Brain microvascular endothelial cell (primary cell): ENCODE measurements at regions not wholly inside any gene's neighbourhood (a gene's known extent, or its start where the extent isn't known, plus 50 kb on each side); places are given as distances from the start of the nearest gene placed in this dataset.

Experiments used
- DNase-seq: peaks from one replicate; pipeline ENCODE4 v3.0.0-alpha.2; 2020
- H3K27ac ChIP-seq: fragments of 250-450 bp; sonication (Bioruptor Pico); 2 replicates; pipeline ENCODE4 v1.5.1; 2020; ENCODE audit warnings: mild to moderate bottlenecking, moderate library complexity
- H3K27me3 ChIP-seq: fragments of 250-450 bp; sonication (Bioruptor Pico); replicated peaks from 2 replicates; pipeline ENCODE4 v1.5.1; 2020; ENCODE audit warnings: mild to moderate bottlenecking
- H3K36me3 ChIP-seq: fragments of 250-450 bp; sonication (Bioruptor Pico); replicated peaks from 2 replicates; pipeline ENCODE4 v1.5.1; 2020; ENCODE audit warnings: mild to moderate bottlenecking
- H3K4me3 ChIP-seq: 2 replicates; pipeline ENCODE4 v1.5.1; 2011; ENCODE audit warnings: low read depth, mild to moderate bottlenecking, control low read depth, low read length, moderate library complexity
- in situ Hi-C: cut with HindIII; loops from 2 replicates; pipeline ENCODE4 v1.10.0; 2017; ENCODE audit warnings: low sequenced_read_pairs, low pct_ligation_motif_present
- TF ChIP-seq, protein P1 (sequence below): IDR thresholded peaks from 2 replicates; pipeline ENCODE4 v1.5.1; 2011; ENCODE audit warnings: low read depth, mild to moderate bottlenecking, moderate library complexity, low read length, control low read depth, inconsistent platforms; ENCODE audit errors: missing control alignments

DNA sequence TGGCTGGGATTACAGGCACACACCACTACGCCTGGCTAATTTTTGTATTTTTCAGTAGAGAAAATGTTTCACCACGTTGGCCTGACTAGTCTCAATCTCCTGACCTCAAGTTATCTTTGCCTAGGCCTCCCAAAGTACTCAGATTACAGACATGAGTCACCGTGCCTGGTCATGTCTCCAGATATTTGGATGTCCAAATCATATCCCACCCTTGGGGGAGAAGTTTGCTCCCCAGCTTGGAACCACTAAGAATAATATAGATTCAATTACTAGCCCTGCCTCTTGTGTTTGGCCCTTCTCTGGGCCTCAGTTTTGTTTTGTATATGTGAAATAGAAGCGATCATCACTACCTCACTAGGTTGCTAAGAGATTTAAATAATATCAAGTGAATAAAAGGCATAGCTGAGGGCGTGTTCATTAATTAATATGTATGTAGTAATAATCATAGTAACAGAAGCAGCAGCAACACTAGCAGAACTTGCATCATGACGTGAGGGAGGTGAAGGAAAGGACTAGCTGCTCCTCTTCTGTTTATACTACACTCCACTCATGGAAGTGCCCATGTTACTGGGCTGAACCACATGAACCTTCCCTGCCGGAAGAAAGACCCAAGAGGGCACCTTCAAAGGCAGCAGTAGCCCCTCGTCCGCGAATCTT lies 253.6 kb upstream of the XYLT1 start:
- peak; percentile 94 for DNase-seq
- Histone ChIP-seq H3K27ac (peak overlapping the region; percentile 98), H3K36me3 (no peaks in the 10 kb centered on the region), H3K27me3 (no peaks in the 10 kb centered on the region), H3K4me3 (no peak overlapping the region)
- TF ChIP-seq, protein P1, sequence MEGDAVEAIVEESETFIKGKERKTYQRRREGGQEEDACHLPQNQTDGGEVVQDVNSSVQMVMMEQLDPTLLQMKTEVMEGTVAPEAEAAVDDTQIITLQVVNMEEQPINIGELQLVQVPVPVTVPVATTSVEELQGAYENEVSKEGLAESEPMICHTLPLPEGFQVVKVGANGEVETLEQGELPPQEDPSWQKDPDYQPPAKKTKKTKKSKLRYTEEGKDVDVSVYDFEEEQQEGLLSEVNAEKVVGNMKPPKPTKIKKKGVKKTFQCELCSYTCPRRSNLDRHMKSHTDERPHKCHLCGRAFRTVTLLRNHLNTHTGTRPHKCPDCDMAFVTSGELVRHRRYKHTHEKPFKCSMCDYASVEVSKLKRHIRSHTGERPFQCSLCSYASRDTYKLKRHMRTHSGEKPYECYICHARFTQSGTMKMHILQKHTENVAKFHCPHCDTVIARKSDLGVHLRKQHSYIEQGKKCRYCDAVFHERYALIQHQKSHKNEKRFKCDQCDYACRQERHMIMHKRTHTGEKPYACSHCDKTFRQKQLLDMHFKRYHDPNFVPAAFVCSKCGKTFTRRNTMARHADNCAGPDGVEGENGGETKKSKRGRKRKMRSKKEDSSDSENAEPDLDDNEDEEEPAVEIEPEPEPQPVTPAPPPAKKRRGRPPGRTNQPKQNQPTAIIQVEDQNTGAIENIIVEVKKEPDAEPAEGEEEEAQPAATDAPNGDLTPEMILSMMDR = no peak
- in situ Hi-C loops = no loop called here

DNA sequence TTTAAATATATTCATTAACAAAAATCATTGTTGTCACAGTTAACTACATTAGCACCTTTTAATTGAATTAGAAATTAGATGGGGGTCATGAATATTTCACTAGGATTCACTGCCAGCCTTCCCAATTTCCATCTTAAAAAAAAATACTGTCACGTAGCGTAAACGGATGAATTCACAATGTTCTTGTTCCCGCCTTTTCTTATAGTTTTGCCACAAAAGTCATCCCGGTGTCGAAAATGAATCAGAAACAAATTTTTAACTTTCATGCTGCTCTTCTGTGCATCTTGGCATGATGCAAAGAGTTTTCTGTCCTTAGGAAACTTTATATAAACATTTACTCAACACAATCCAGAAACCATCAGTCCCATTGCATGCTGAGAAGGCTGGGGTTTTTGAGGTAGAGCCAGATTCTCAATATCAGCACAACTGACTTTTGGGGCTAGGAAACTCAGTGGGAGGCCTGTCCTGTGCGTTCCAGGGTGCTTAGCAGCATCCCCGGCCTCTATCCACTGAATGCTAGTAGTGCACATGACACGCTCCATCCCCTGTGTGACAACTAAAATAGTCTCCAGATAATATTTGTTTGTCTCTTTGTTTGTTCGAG lies 252.9 kb upstream of the XYLT1 start:
- Histone ChIP-seq H3K27me3 (no peaks in the 10 kb centered on the region), H3K4me3 (no peak overlapping the region), H3K27ac (peak overlapping the region; percentile 98), H3K36me3 (no peaks in the 10 kb centered on the region)
- DNase-seq = peak; percentile 84
- TF ChIP-seq, protein P1 = no peak
- in situ Hi-C loops = no loop called here

DNA sequence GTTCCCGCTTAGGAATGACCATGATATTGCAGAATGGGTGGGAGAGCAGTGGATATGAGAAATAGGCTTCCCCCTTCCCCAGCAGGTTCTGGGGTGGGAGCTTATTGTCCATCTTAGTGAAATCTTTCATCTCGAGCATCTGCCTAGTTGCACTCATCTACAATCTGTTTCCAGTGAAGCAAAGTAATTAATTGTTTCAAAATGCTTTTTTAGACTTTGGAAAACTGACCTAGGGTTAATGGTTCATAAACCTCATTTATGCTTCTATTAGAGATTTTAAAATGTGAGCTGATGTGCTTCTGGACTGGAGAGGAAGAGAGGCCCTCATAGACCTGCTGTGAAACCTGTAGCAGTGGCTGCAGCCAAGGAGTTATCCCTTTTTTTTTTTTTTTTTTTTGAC lies 247.7 kb upstream of the XYLT1 start:
- Histone ChIP-seq H3K27me3 (no peaks in the 10 kb centered on the region), H3K27ac (no peak overlapping the region), H3K4me3 (no peak overlapping the region), H3K36me3 (no peaks in the 10 kb centered on the region)
- no peak for DNase-seq
- in situ Hi-C loops = no loop called here
- TF ChIP-seq, protein P1 = no peak

DNA sequence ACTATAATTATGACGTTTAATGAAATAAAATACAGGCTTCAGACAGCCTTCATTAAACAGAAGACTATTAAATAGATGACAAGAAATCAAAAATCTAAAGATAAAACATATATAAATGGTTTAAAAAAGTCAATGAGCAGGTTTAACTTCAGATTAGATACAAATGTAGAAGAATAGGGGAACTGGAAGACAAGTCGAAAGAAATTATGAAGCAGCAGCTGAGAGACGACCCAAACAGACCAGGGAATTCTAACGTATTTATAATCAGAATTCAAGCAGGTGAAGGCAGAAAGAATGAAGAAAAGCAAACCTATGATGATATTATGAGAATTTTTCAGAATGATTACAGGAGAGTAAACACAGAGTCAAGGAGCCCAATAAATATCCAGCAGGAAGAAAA lies 235.1 kb upstream of the XYLT1 start:
- no peak for DNase-seq
- Histone ChIP-seq H3K4me3 (no peak overlapping the region), H3K36me3 (no peaks in the 10 kb centered on the region), H3K27me3 (no peaks in the 10 kb centered on the region), H3K27ac (no peak overlapping the region)
- in situ Hi-C loops = no loop called here
- TF ChIP-seq, protein P1 = no peak

DNA sequence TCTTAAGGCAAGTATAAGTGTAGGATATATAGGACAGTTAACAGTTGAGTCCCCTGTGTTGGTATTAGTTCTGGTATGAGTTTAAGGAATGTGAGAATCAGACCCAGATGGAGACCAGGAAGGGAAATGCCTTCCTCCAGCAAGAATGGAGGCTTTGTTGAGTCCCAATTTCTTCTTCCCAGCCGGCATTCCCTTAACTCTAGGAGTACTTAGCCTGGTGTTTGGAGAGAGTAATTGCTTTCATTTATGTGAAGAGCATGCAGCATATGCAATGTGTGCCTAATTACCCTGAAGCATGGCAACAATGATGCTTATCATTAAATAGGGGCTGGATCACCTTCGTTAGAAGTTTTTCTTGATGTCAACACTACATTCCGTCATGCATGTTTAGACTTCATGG lies 225.9 kb upstream of the XYLT1 start:
- Histone ChIP-seq H3K27ac (no peak overlapping the region), H3K36me3 (no peaks in the 10 kb centered on the region), H3K4me3 (no peak overlapping the region), H3K27me3 (no peaks in the 10 kb centered on the region)
- in situ Hi-C loops = no loop called here
- DNase-seq = no peak
- TF ChIP-seq, protein P1 = no peak

DNA sequence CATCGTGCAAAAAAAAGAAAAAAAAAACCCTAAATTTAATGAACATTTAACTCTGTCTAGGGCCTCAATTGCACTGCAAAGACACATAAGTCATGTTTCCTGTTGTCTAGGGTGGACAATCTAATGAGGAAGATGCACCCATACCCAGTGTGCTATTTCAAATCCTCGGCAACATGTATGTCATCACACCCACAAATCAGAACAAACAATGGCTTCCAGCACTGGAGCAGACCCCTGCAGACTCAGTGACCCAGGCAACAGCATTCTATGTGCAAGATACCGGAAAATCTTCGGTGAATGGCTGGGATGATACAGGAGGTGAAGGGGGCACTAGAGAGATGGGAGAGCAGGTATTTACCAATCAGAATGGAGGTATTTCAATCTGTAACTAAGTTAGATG lies 221.7 kb upstream of the XYLT1 start:
- in situ Hi-C loops = no loop called here
- TF ChIP-seq, protein P1 = no peak

More for the DNA sequence above, 221.7 kb upstream of the XYLT1 start:
- Histone ChIP-seq H3K27ac (no peak overlapping the region), H3K36me3 (no peaks in the 10 kb centered on the region), H3K4me3 (no peak overlapping the region), H3K27me3 (no peaks in the 10 kb centered on the region)
- no peak for DNase-seq
